GM12878 (cell line): ENCODE measurements at regions not wholly inside any gene's neighbourhood (a gene's known extent, or its start where the extent isn't known, plus 50 kb on each side); places are given as distances from the start of the nearest gene placed in this dataset.

Experiments
- ELK1 ChIP-seq: IDR thresholded peaks from 2 replicates; pipeline ENCODE4 v1.6.1; 2012; ENCODE audit warnings: low read depth, low read length, improper control_type of control experiment
- FOXK2 ChIP-seq: fragments of 450-650 bp; IDR thresholded peaks from 2 replicates; pipeline ENCODE4 v1.6.1; 2017; ENCODE audit warnings: mild to moderate bottlenecking, moderate library complexity
- NR2F1 ChIP-seq: fragments of 450-650 bp; conservative IDR thresholded peaks from 2 replicates; pipeline ENCODE4 v1.6.1; 2017; ENCODE audit warnings: mild to moderate bottlenecking

GRCh38 chr7:80333040-80333439 is 178.8 kb downstream of the GNAT3 start:
- TF ChIP-seq ELK1 = no peak
- TF ChIP-seq FOXK2 = no peak
- TF ChIP-seq NR2F1 = no peak
